HG03521 (cell line): ENCODE measurements at regions not wholly inside any gene's neighbourhood (a gene's known extent, or its start where the extent isn't known, plus 50 kb on each side); places are given as distances from the start of the nearest gene placed in this dataset.

ENCODE experiments used
- ATAC-seq: cut with Tn5 transposase; IDR thresholded peaks from one replicate; pipeline ENCODE4 v1.9.1; 2021; ENCODE audit warnings: mild to moderate bottlenecking, moderate library complexity; ENCODE audit not compliant: unreplicated experiment

GRCh38 chr4:159722918-159723317 lies 620.0 kb downstream of the RAPGEF2 start:
- no peak for ATAC-seq

GRCh38 chr4:159723341-159724048 lies 620.6 kb downstream of the RAPGEF2 start:
- ATAC-seq = no peak

DNA sequence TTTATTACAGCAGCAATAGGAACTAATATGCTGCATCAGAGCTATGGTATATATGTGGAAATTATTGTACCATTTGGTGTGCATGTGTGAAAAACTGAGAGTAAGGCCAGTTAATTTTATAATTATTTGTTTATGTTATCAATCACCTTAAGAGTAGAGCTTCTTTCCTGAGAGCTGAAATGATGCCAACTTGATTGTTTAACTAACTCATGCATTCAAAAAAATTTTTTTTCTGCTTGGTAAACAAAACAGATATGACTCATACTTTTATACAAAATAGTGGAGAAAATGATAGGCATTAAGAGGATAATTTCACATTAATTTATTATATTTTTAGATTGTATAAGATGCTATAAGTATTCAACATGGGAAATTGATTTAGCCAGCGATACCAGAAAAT lies 622.7 kb downstream of the RAPGEF2 start:
- ATAC-seq = no peak

DNA sequence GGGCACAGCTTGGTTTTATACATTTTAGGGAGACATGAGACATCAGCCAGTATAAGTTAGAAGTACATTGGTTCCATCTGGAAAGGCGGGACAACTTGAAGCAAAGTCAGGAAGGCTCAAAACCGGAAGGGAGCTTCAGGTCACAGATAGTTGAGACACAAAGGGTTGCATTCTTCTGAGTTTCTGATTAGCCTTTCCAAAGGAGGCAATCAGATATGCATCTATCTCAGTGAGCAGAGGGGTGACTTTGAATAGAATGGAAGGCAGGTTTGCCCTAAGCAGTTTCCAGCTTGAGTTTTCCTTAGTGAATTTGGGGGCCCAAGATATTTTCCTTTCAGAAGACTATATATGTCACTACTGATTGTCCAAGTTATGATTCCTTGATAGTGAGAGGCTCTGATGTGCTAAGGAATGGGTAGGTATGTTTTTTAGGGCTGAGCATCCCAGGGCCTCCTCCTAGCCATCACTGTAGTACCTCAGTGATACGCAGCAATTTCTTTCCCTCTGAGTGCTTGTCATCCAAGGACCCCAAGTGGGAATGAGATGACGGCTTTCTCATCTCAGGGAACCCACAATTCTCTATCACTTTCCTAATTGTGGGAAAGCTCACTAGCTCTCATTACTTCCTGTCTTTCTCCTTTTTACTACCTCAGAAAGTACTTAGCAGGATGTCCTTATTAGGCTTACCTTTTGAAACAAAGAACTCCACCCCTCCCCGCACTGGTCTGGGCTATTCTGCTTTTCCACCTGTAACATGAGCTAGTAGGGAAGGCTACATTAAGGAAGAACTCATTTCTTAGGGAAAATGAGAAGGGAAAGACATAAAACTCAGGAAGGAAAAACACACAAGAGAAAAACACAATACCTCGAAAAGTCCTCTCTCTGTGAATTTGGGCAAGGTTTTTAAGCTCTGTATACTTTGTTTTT lies 632.7 kb downstream of the RAPGEF2 start:
- no peak for ATAC-seq

GRCh38 chr4:159736411-159736810 lies 633.5 kb downstream of the RAPGEF2 start:
- ATAC-seq = no peak

DNA sequence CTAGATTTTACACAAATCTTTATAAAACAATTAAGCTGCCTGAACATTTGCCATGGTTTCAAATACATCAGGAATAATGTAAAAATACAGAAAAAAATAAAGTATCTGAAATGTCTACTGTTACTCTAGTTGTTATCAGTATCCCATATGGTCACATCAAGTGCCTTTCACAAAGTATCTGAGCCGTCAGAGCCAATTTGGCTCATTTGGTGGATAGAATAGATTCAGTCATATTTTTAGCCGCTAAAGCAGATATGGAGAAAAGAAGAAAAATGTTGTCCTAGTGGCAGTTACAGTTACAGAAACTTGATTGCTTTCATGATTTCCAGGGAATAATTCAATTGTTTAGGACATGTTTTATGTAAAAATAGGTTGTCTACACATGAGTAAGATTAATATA lies 641.1 kb downstream of the RAPGEF2 start:
- ATAC-seq = no peak

DNA sequence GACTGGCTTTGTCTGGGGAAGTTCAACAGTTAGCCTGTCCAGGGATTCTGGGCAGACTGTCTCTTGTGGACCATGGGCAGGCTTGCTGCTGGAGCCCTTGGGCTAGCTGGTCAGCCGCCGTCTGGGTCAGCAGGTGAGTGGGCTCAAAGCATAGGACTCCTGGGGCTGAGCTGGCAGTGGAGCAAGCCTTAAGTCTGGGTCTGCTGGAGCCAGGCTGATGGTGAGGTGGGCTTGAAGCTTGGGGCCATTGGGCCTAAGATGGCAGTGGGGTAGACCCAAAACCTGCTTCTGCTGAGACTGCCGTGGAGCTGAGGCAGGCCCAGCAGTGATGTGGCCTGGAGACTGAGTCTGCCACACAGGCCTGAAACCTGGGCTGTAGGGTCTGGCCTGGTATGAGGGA lies 645.1 kb downstream of the RAPGEF2 start:
- ATAC-seq = no peak

- ATAC-seq = no peak
Observed at GRCh38 chr4:159748834-159749444, 646.1 kb downstream of the RAPGEF2 start.

- ATAC-seq = no peak
Observed at GRCh38 chr4:159757499-159757898, 654.6 kb downstream of the RAPGEF2 start.

- no peak for ATAC-seq
Observed at GRCh38 chr4:159758061-159758460, 655.2 kb downstream of the RAPGEF2 start.

DNA sequence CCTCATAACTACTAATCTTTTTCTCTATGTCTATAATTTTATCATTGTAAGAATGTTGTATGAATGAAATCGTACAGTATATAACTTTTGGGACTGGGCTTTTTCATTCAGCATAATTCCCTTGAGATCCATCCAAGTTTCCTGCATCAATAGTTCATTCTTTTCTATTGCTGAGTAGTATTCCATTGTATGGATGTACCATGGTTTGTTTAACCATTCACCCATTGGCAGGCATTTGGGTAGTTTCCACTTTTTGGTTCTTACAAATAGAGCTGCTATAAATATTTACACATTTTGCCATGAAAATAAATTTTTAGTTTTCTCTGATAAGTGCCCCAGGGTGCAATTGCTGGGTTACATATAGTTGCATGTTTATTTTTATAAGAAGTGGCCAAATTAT lies 659.8 kb downstream of the RAPGEF2 start:
- ATAC-seq = no peak

DNA sequence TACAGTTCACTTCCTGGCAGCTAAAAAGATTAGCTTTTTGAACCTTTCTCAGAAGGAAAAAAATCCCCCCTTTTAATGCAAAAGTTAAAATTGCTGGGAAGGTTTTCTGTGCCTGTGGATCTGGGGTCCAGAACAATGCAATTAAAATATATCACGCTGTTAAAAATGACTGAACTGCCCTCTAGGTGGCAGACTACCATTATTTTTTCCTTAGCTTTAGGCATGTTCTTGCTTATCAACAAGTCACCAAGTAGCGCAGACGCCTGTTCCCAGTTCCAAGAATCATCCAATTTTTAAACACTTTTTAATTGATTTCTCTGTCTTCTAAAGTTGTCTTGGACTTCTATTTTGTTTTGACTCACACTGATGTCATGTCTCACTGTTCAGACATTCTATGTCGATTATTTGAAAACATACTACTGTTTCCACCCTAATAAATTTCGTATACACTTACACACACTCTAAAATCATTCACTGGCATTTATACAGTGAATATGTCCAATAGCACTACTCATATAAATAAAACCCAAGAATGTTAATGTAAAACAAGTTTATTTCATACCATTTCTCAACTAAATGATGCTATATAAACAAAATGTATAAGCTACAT lies 661.6 kb downstream of the RAPGEF2 start:
- no peak for ATAC-seq

GRCh38 chr4:159765382-159765781 lies 662.5 kb downstream of the RAPGEF2 start:
- ATAC-seq = no peak

DNA sequence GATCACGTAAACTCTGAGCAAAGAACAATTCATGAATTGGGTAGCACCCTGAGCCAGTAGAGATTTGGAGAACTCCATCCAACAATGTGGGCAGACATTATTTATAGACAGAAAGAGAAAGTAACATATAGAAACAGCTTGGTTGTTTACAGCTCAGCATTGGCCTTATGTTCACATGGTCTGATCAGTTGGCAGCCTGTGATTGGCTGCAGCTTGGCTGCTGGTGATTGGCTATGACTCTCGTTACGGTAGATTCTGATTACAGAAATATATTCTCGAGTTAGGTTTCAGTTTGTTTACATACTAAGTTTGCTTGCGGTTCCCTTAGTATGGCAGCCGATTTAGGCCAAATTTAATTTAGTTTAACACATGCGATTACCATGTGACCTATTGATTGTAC lies 663.4 kb downstream of the RAPGEF2 start:
- ATAC-seq = no peak

- no peak for ATAC-seq
Observed at GRCh38 chr4:159767406-159767805, 664.5 kb downstream of the RAPGEF2 start.

DNA sequence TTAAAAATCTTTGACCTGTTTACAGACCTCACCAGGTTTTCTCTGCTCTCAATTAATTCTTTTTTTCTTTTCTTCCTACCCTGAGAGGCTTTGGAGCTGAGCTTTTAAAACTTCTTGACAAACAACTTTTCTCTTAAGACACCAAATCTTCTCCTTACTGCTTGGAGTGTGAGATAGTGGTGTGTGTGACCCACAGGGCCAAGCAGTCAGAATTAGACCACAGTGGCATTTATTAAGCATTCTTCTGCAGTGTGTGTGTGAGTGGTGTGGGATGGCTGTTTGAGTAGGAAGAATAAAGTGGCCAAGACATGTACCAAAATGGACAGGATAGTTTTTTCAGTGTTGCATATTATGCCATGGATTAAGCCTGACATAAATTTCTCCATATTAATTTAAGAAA lies 665.1 kb downstream of the RAPGEF2 start:
- ATAC-seq = no peak

DNA sequence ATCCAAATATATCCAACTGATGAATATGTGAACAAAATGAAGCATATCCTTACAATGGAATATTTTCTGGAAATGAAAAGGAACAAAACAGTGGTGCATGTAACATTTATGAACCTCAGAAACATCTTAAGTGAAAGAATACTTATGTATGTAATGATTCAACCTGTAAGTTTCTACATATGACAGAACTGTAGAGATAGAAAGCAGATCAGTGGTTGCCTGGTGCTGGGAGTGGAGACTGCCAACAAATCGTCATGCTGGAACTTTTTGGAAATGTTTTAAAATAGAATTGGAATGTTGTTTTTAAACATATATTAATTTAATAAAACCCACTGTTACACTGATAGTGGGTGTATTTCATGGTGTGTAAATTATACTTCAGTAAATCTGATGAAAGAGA lies 667.5 kb downstream of the RAPGEF2 start:
- no peak for ATAC-seq

GRCh38 chr4:159770969-159771368 lies 668.1 kb downstream of the RAPGEF2 start:
- no peak for ATAC-seq

- no peak for ATAC-seq
Observed at GRCh38 chr4:159776961-159777360, 674.1 kb downstream of the RAPGEF2 start.

DNA sequence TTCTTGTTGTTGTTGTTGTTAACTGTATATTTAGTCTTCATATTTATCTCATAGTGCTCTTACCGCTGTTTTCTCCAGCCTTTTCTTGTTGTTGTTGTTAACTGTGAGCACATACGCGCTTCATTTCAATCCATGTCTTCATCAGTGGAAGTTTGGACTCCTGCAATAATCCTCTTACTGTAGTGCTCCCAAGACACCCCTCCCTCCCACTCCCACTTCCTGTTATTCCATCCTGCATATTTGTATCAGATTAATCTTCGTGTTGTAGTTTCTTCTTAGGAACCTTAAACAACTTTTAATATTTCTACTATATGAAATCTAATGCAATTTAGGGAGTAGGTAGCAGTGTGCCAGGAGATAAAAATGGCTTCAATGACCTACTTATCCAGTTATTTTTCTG lies 674.8 kb downstream of the RAPGEF2 start:
- no peak for ATAC-seq

GRCh38 chr4:159778298-159778697 lies 675.4 kb downstream of the RAPGEF2 start:
- no peak for ATAC-seq
